ENCODE measurements at regions not wholly inside any gene's neighbourhood (a gene's known extent, or its start where the extent isn't known, plus 50 kb on each side); places are given as distances from the start of the nearest gene placed in this dataset.

- Histone ChIP-seq H3K27me3 (ENCODE audit: control insufficient read depth, insufficient read depth, low read length) (no peaks in the 10 kb centered on the region), H3K4me3 (ENCODE audit: low read depth, low read length) (no peak overlapping the region), H3K36me3 (ENCODE audit: control insufficient read depth, insufficient read depth, low read length) (no peaks in the 10 kb centered on the region)
- no peak for FAIRE-seq
- TF ChIP-seq, protein P1, sequence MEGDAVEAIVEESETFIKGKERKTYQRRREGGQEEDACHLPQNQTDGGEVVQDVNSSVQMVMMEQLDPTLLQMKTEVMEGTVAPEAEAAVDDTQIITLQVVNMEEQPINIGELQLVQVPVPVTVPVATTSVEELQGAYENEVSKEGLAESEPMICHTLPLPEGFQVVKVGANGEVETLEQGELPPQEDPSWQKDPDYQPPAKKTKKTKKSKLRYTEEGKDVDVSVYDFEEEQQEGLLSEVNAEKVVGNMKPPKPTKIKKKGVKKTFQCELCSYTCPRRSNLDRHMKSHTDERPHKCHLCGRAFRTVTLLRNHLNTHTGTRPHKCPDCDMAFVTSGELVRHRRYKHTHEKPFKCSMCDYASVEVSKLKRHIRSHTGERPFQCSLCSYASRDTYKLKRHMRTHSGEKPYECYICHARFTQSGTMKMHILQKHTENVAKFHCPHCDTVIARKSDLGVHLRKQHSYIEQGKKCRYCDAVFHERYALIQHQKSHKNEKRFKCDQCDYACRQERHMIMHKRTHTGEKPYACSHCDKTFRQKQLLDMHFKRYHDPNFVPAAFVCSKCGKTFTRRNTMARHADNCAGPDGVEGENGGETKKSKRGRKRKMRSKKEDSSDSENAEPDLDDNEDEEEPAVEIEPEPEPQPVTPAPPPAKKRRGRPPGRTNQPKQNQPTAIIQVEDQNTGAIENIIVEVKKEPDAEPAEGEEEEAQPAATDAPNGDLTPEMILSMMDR (IDR thresholded peaks at IDR 0.05; ENCODE audit: insufficient read depth, low read length, severe bottlenecking) = no peak
- DNase-seq (ENCODE audit: low read depth) = no peak
Observed at GRCh38 chr3:68428495-68428894, 503.9 kb downstream of the TAFA4 start.

DNA sequence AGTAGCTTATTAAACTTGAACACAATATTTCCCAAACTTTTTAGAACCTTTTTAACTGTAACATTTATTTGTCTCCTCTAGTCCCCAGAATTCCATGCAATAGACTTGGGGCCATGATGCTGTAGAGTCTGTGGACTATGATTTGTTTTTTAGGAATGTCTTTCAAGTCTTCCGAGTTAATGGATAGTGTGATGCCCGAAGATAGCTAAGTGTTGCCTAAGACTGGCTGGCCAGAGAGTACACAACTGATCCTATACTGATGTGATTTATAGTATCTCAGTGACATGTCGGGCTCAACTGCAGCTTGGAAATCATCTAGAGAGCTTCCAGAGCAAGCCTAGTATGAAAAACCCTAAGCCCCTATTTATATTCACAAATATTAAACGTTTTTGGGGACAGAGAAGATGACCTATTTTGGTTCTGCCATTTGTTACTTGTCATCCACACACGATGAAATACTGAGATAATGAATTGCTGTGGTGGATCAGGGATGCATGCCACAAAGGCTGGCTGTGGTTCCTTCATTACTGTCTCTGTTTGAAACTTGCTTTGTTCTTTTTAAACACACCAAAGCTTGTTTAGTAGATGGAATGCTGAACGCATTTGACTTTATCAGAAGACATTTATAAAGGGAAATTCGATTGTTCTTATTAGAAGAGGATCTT is 507.4 kb downstream of the TAFA4 start:
- TF ChIP-seq, protein P1 (IDR thresholded peaks at IDR 0.05; ENCODE audit: insufficient read depth, low read length, severe bottlenecking) = no peak
- no peak for FAIRE-seq
- no peak overlapping the region for H3K4me3 ChIP-seq (ENCODE audit: low read depth, low read length)
- H3K36me3 ChIP-seq (ENCODE audit: control insufficient read depth, insufficient read depth, low read length) = no peaks in the 10 kb centered on the region
- no peak for DNase-seq (ENCODE audit: low read depth)
- no peaks in the 10 kb centered on the region for H3K27me3 ChIP-seq (ENCODE audit: control insufficient read depth, insufficient read depth, low read length)

- Histone ChIP-seq H3K4me3 (ENCODE audit: low read depth, low read length) (no peak overlapping the region), H3K36me3 (ENCODE audit: control insufficient read depth, insufficient read depth, low read length) (no peaks in the 10 kb centered on the region), H3K27me3 (ENCODE audit: control insufficient read depth, insufficient read depth, low read length) (no peaks in the 10 kb centered on the region)
- TF ChIP-seq, protein P1 (IDR thresholded peaks at IDR 0.05; ENCODE audit: insufficient read depth, low read length, severe bottlenecking) = no peak
- FAIRE-seq (no peak), DNase-seq (ENCODE audit: low read depth) (no peak)
Observed at GRCh38 chr3:68408626-68409025, 523.7 kb downstream of the TAFA4 start.

DNA sequence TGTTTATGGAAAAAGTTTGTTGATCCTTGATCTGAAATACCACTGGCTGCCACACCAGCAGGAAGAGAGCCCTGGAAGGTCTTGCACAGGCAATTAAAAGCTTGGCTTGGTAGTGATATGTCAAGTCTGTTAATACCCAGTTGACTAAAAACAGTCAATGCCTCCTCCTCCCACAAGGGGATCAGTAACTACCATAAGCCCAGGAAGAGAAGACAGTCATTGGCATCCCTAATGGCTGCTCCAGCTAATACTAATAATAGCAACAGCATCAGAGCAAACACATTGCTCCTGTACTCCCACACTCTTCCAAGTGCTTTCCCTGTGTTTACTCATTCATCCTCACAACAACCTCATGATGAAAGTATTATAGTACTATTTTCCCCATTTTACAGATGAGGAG is 528.6 kb downstream of the TAFA4 start:
- DNase-seq (ENCODE audit: low read depth) = no peak
- no peak overlapping the region for H3K4me3 ChIP-seq (ENCODE audit: low read depth, low read length)
- H3K27me3 ChIP-seq (ENCODE audit: control insufficient read depth, insufficient read depth, low read length) = no peaks in the 10 kb centered on the region
- no peaks in the 10 kb centered on the region for H3K36me3 ChIP-seq (ENCODE audit: control insufficient read depth, insufficient read depth, low read length)
- FAIRE-seq = no peak
- TF ChIP-seq, protein P1 (IDR thresholded peaks at IDR 0.05; ENCODE audit: insufficient read depth, low read length, severe bottlenecking) = no peak

GRCh38 chr3:68402235-68402918 is 530.0 kb downstream of the TAFA4 start:
- TF ChIP-seq, protein P1 (IDR thresholded peaks at IDR 0.05; ENCODE audit: insufficient read depth, low read length, severe bottlenecking) = no peak
- Histone ChIP-seq H3K4me3 (ENCODE audit: low read depth, low read length) (no peak overlapping the region), H3K27me3 (ENCODE audit: control insufficient read depth, insufficient read depth, low read length) (no peaks in the 10 kb centered on the region), H3K36me3 (ENCODE audit: control insufficient read depth, insufficient read depth, low read length) (no peaks in the 10 kb centered on the region)
- no peak for DNase-seq (ENCODE audit: low read depth)
- FAIRE-seq = no peak
